ENCODE measurements at regions not wholly inside any gene's neighbourhood (a gene's known extent, or its start where the extent isn't known, plus 50 kb on each side); places are given as distances from the start of the nearest gene placed in this dataset.

- TF ChIP-seq CTCF (IDR thresholded peaks at IDR 0.05) = no peak
- TF ChIP-seq POLR2A (IDR thresholded peaks at IDR 0.05) = no peak
- 63 to 82% methylated on average over 3 of the region's 3 CpGs for whole genome bisulfite sequencing, 2 donors
- no peak for ATAC-seq
- intact Hi-C loops (cut with DNase I) = no loop called here
- no peaks in the 10 kb centered on the region for H3K4me1 ChIP-seq
- no peak for DNase-seq
- no peaks in the 10 kb centered on the region for H3K36me3 ChIP-seq (replicated peaks in 1 of 2; ENCODE audit: insufficient read depth in 1 of 2, low read depth in 2 of 2)
- no peak overlapping the region for H3K4me3 ChIP-seq
- H3K27ac ChIP-seq = no peak overlapping the region
- no peaks in the 10 kb centered on the region for H3K9me3 ChIP-seq
- H3K27me3 ChIP-seq = no peaks in the 10 kb centered on the region
Measured at GRCh38 chr21:25391777-25392176, 215.5 kb downstream of the MRPL39 start.

GRCh38 chr21:25390701-25391100, 216.6 kb downstream of the MRPL39 start:
- H3K36me3 ChIP-seq (replicated peaks in 1 of 2; ENCODE audit: insufficient read depth in 1 of 2, low read depth in 2 of 2) = no peaks in the 10 kb centered on the region
- ATAC-seq = no peak
- H3K9me3 ChIP-seq = no peaks in the 10 kb centered on the region
- no peak overlapping the region for H3K4me3 ChIP-seq
- H3K27ac ChIP-seq = no peak overlapping the region
- DNase-seq = no peak
- intact Hi-C loops (cut with DNase I) = no loop called here
- H3K27me3 ChIP-seq = no peaks in the 10 kb centered on the region
- peaks cover 4% of the 10 kb centered on the region for H3K4me1 ChIP-seq
- TF ChIP-seq CTCF (IDR thresholded peaks at IDR 0.05) (no peak), POLR2A (IDR thresholded peaks at IDR 0.05) (no peak)

- DNase-seq (no peak), ATAC-seq (no peak)
- H3K27me3 ChIP-seq = no peaks in the 10 kb centered on the region
- intact Hi-C loops (cut with DNase I) = no loop called here
- H3K4me1 ChIP-seq = peaks cover 4% of the 10 kb centered on the region
- no peaks in the 10 kb centered on the region for H3K9me3 ChIP-seq
- H3K4me3 ChIP-seq = no peak overlapping the region
- no peak overlapping the region for H3K27ac ChIP-seq
- WGBS, 2 donors = 75 to 77% methylated on average over 3 of the region's 3 CpGs
- no peak for TF ChIP-seq POLR2A (IDR thresholded peaks at IDR 0.05)
- TF ChIP-seq CTCF (IDR thresholded peaks at IDR 0.05) = no peak
- H3K36me3 ChIP-seq (replicated peaks in 1 of 2; ENCODE audit: insufficient read depth in 1 of 2, low read depth in 2 of 2) = no peaks in the 10 kb centered on the region
Measured at GRCh38 chr21:25387665-25388064, 219.6 kb downstream of the MRPL39 start.

GRCh38 chr21:25385911-25386474, 221.3 kb downstream of the MRPL39 start:
- no peaks in the 10 kb centered on the region for H3K36me3 ChIP-seq (replicated peaks in 1 of 2; ENCODE audit: insufficient read depth in 1 of 2, low read depth in 2 of 2)
- peak; percentile 100 for ATAC-seq
- peak overlapping the region in 2 of 4 donors; percentile 41 to 49 for H3K27ac ChIP-seq
- H3K4me3 ChIP-seq = no peak overlapping the region
- intact Hi-C loops (cut with DNase I) = no loop called here
- no peaks in the 10 kb centered on the region for H3K27me3 ChIP-seq
- no peaks in the 10 kb centered on the region for H3K9me3 ChIP-seq
- peak; percentile 79 to 85 (median 82) for DNase-seq
- WGBS, 2 donors = 1 to 4% methylated on average over 8 of the region's 8 CpGs
- peak; percentile 70 to 96 (median 95) for TF ChIP-seq CTCF (IDR thresholded peaks at IDR 0.05)
- no peak for TF ChIP-seq POLR2A (IDR thresholded peaks at IDR 0.05)
- peaks cover 4% of the 10 kb centered on the region for H3K4me1 ChIP-seq

- Histone ChIP-seq H3K4me3 (no peak overlapping the region), H3K27me3 (no peaks in the 10 kb centered on the region), H3K4me1 (peaks cover 4% of the 10 kb centered on the region), H3K9me3 (no peaks in the 10 kb centered on the region), H3K36me3 (replicated peaks in 1 of 2; ENCODE audit: insufficient read depth in 1 of 2, low read depth in 2 of 2) (no peaks in the 10 kb centered on the region), H3K27ac (no peak overlapping the region)
- DNase-seq = no peak
- no peak for TF ChIP-seq CTCF (IDR thresholded peaks at IDR 0.05)
- no peak for TF ChIP-seq POLR2A (IDR thresholded peaks at IDR 0.05)
- intact Hi-C loops (cut with DNase I) = no loop called here
- WGBS, 2 donors = 26 to 28% methylated on average over 3 of the region's 3 CpGs
- no peak for ATAC-seq
Measured at GRCh38 chr21:25385341-25385740, 221.9 kb downstream of the MRPL39 start.

Measured in body of pancreas (tissue), 4 donors.